Suprapubic skin (tissue), 3 donors: ENCODE measurements at regions not wholly inside any gene's neighbourhood (a gene's known extent, or its start where the extent isn't known, plus 50 kb on each side); places are given as distances from the start of the nearest gene placed in this dataset.

Experiments
- CTCF ChIP-seq, 2 donors: fragments of 200-600 bp in 1 of 2; fragments of 450-650 bp in 1 of 2; sonication (generic) in 1 of 2; IDR thresholded peaks; one replicate each; pipeline ENCODE4 v1.5.1; 2016 to 2019; ENCODE audit warnings: antibody characterized with exemption in 2 of 2, mild to moderate bottlenecking in 1 of 2, moderate library complexity in 1 of 2
- POLR2AphosphoS5 ChIP-seq, 3 donors: sonication (generic); formaldehyde crosslinking; IDR thresholded peaks; one replicate each; pipeline ENCODE4 v1.6.1; 2017; ENCODE audit warnings: antibody characterized with exemption in 3 of 3

DNA sequence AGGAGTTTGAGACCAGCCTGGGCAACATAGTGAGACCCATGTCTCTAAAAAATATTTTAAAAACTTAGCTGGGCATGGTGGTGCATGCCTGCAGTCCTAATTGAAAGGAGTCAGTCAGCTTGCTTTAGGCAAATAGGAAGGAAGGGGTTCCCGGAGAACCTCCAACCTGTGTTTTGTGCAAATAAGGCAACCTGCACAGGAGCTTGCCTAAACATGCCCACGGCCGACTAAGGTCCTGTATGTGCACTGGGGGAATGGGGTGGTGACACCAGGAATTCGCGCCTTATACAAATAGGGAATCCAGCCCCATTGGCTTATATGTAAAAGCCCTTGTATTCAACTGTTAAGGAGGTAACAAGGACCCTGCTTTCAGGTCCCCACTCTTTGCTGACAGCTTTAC lies 429.2 kb upstream of the ZP4 start:
- TF ChIP-seq CTCF (IDR thresholded peaks at IDR 0.05): no peak
- TF ChIP-seq POLR2AphosphoS5 (IDR thresholded peaks at IDR 0.05): no peak
